Upper lobe of left lung (tissue), 6 donors: ENCODE measurements at regions not wholly inside any gene's neighbourhood (a gene's known extent, or its start where the extent isn't known, plus 50 kb on each side); places are given as distances from the start of the nearest gene placed in this dataset.

ENCODE experiments used
- ATAC-seq, 2 donors: fragments of 200-7000 bp; cut with Tn5 transposase; one replicate each; pipeline ENCODE4 v1.9.1; 2022; ENCODE audit warnings: mild to moderate bottlenecking in 2 of 2, moderate library complexity in 2 of 2; ENCODE audit not compliant: low FRiP score in 2 of 2
- DNase-seq, 2 donors: peaks; one replicate each; pipeline ENCODE4 v3.0.0-alpha.2; 2019 to 2020
- H3K27ac ChIP-seq, 4 donors: fragments of 200-600 bp; sonication (generic); one replicate each; pipeline ENCODE4 v1.5.1; 2016 to 2019
- H3K27me3 ChIP-seq, 4 donors: fragments of 200-600 bp; sonication (generic); one replicate each; pipeline ENCODE4 v1.5.1; 2017 to 2019
- H3K36me3 ChIP-seq, 4 donors: fragments of 200-600 bp; sonication (generic); one replicate each; pipeline ENCODE4 v1.5.1; 2016 to 2019
- H3K4me1 ChIP-seq, 4 donors: fragments of 200-600 bp; sonication (generic); one replicate each; pipeline ENCODE4 v1.5.1; 2018 to 2019
- H3K4me3 ChIP-seq, 4 donors: fragments of 200-600 bp; sonication (generic); one replicate each; pipeline ENCODE4 v1.5.1; 2017 to 2019; ENCODE audit warnings: mild to moderate bottlenecking in 2 of 4, moderate library complexity in 1 of 4
- H3K9me3 ChIP-seq, 4 donors: fragments of 200-600 bp; sonication (generic); one replicate each; pipeline ENCODE4 v1.5.1; 2018 to 2019
- EP300 ChIP-seq, 4 donors: sonication (generic); formaldehyde crosslinking; IDR thresholded peaks; one replicate each; pipeline ENCODE4 v1.5.1; 2017; ENCODE audit warnings: antibody characterized with exemption in 4 of 4, control low read depth in 2 of 4
- POLR2A ChIP-seq, 4 donors: fragments of 450-650 bp; IDR thresholded peaks; one replicate each; pipeline ENCODE4 v1.5.1; 2016 to 2017; ENCODE audit warnings: antibody characterized with exemption in 4 of 4, mild to moderate bottlenecking in 2 of 4
- POLR2AphosphoS5 ChIP-seq, 2 donors: sonication (generic); formaldehyde crosslinking; IDR thresholded peaks; one replicate each; pipeline ENCODE4 v1.5.1; 2017; ENCODE audit warnings: antibody characterized with exemption in 2 of 2
- WGBS, 2 donors: methylation state at CpG; one replicate each; pipeline ENCODE4 v1.1.5; 2017 to 2018; 5-methylcytosine and 5-hydroxymethylcytosine counted together
- TF ChIP-seq, protein P1 (sequence below), 6 experiments: fragments of 450-650 bp in 4 of 6; fragments of 200-600 bp in 2 of 6; sonication (generic) in 2 of 6; IDR thresholded peaks; one replicate each; pipeline ENCODE4 v1.5.1; 2016 to 2019; ENCODE audit warnings: antibody characterized with exemption in 6 of 6
- donor health status: DM: no; HTN: no; CAD: no; lungs with moderate emphysema.
- donor health status: DM: no; HTN: yes; CAD: no; lungs with severe emphysema.

DNA sequence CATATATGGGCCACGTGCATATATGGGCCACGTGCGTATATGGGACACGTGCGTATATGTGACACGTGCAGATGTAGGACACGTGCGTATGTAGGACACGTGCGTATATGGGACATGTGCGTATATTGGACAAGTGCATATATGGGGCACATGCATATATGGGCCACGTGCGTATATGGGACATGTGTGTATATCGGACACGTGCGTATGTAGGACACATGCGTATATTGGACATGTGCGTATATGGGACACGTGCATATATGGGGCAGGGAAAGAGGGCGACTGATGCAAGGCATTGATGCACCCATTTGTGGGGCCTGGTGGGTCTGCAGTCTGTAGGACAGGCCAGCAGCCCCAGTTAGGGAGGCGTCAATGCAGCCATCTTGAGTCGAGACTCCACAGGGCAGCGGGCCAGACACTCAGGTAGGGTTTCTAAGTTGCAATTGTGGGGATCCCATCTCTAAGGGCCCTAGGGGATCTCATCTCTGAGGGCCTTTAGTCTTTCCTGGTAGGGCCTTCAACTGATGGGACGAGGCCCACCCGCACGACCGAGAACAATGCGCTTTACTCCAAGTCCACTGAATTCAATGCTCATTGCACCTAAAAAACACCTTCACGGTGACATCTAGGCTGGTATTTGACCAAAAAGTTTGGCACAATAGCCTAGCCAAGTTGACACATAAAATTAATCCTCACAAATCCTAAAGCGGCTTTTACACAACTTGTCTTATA lies 92.3 kb upstream of the ZNF516 start:
- WGBS, 2 donors = 94 to 95% methylated on average over 29 to 30 of the region's 30 CpGs
- Histone ChIP-seq H3K4me3 (no peak overlapping the region), H3K27me3 (no peaks in the 10 kb centered on the region), H3K9me3 (no peaks in the 10 kb centered on the region), H3K4me1 (peaks cover 0 to 12% (median 2%) of the 10 kb centered on the region in 4 donors), H3K27ac (no peak overlapping the region), H3K36me3 (no peaks in the 10 kb centered on the region)
- ATAC-seq (no peak), DNase-seq (no peak)
- TF ChIP-seq POLR2A (IDR thresholded peaks at IDR 0.05) = no peak
- TF ChIP-seq EP300 (IDR thresholded peaks at IDR 0.05) = no peak
- TF ChIP-seq POLR2AphosphoS5 (IDR thresholded peaks at IDR 0.05) = no peak
- TF ChIP-seq, protein P1, sequence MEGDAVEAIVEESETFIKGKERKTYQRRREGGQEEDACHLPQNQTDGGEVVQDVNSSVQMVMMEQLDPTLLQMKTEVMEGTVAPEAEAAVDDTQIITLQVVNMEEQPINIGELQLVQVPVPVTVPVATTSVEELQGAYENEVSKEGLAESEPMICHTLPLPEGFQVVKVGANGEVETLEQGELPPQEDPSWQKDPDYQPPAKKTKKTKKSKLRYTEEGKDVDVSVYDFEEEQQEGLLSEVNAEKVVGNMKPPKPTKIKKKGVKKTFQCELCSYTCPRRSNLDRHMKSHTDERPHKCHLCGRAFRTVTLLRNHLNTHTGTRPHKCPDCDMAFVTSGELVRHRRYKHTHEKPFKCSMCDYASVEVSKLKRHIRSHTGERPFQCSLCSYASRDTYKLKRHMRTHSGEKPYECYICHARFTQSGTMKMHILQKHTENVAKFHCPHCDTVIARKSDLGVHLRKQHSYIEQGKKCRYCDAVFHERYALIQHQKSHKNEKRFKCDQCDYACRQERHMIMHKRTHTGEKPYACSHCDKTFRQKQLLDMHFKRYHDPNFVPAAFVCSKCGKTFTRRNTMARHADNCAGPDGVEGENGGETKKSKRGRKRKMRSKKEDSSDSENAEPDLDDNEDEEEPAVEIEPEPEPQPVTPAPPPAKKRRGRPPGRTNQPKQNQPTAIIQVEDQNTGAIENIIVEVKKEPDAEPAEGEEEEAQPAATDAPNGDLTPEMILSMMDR (IDR thresholded peaks at IDR 0.05) = no peak

DNA sequence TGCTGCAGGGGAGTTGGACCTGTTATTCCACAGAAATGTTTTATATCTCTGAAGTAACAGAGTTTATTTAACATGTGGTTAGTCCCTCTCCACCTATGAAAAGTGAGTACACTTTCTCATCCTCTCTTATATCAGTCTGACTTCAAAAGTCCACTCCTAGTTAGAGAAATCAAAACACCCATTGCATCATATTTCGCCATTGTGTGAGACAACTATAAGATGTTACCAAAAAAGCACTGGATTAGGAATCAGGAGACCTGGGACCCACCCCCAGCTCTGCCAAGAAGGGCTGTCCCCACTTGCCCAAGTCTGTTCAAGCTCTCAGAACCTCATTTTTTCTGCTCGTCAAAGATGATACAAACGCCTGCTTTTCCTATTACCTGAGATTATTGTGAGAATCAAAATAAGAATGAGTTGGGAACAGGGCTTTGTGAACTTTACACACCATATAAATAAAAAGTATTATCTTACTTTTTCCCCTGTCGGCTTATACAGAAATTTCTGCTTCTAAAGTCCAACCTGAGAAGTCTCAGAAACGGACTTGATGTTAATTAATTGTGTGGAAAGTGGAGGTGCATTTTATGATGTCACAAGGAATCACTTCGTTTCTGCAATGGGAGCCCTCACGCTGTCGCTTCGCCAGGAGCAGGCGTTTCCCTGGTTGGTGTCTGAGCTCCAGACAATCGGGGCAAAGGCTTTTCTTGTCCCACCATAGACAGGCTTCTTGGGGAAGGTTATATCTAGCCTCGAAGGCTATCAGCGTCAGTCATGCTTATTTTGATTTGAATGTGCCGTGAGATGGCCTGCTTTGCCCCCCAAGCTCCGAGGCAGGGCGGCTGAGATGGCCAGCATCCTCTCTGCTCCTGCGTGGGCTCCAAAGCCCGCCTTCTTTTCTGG lies 89.6 kb upstream of the ZNF516 start:
- 71 to 79% methylated on average over 18 of the region's 18 CpGs for WGBS, 2 donors
- DNase-seq (no peak), ATAC-seq (no peak)
- Histone ChIP-seq H3K27me3 (no peaks in the 10 kb centered on the region), H3K4me3 (no peak overlapping the region), H3K4me1 (peaks cover 0 to 12% (median 2%) of the 10 kb centered on the region in 4 donors), H3K27ac (no peak overlapping the region), H3K36me3 (no peaks in the 10 kb centered on the region), H3K9me3 (no peaks in the 10 kb centered on the region)
- TF ChIP-seq POLR2AphosphoS5 (IDR thresholded peaks at IDR 0.05) = no peak
- TF ChIP-seq, protein P1 (IDR thresholded peaks at IDR 0.05) = no peak
- TF ChIP-seq POLR2A (IDR thresholded peaks at IDR 0.05) = no peak
- TF ChIP-seq EP300 (IDR thresholded peaks at IDR 0.05) = no peak

DNA sequence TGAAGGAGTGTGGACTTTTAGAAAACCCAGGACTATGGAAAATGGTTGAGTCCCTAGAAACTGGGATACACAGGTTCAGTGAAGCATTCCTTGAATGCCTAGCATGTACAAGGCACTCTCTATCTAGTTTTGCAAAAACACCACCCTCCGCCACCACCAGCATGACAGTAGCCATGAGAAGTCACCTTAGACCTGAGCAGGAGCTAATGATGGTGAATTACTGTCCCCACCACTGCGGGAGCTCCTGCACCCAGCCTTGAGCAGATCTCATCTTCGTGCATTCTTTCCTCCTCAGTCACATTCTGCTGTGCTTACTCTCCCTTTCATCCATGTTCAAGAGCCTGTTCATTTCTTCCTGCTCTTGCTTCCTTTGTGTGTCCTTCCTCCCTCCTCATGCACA lies 86.2 kb upstream of the ZNF516 start:
- no peaks in the 10 kb centered on the region for H3K9me3 ChIP-seq
- no peak overlapping the region for H3K4me3 ChIP-seq
- WGBS, 2 donors = 90% methylated on average over 3 of the region's 3 CpGs
- H3K27me3 ChIP-seq = no peaks in the 10 kb centered on the region
- H3K27ac ChIP-seq = no peak overlapping the region
- H3K36me3 ChIP-seq = no peaks in the 10 kb centered on the region
- TF ChIP-seq, protein P1 (IDR thresholded peaks at IDR 0.05) = no peak
- TF ChIP-seq POLR2A (IDR thresholded peaks at IDR 0.05) (no peak), EP300 (IDR thresholded peaks at IDR 0.05) (no peak), POLR2AphosphoS5 (IDR thresholded peaks at IDR 0.05) (no peak)
- peaks cover 0 to 8% (median 2%) of the 10 kb centered on the region in 4 donors for H3K4me1 ChIP-seq
- DNase-seq (no peak), ATAC-seq (no peak)

DNA sequence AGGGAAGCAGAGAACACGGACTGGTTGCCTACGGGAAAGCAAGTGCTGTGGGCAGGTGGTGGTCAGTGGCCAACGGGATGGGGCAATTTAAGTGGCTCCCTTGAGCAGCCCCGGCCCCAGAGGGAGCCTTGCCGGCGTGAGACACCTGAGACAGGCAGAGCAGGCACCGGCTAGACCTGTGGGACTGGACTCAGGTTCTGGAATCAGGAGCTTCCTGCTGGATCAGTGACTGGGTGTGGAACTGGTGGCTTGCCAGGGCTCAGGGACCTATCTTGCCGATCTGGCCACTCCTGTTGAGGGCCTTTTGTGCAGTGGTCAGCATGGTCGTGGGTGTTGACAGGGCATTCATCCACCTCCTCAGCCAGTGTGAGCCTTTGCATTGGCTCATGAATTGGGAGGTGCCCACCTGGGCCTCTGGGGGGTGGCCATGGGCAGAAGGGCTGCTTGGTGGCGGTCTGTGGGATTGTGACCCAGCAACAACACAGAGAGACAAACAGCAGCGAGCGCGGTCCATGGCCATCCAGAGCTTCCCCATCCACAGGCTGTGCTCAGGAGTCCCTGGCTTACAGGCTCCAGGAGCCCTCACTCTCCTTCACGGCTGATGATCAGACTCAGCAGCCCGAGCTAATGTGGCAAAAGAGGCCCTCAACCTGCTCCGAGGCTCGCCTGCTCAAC lies 85.4 kb upstream of the ZNF516 start:
- peak in 1 of 2 donors; percentile 68 for ATAC-seq
- no peak for DNase-seq

More for the DNA sequence above, 85.4 kb upstream of the ZNF516 start:
- Histone ChIP-seq H3K27ac (no peak overlapping the region), H3K9me3 (no peaks in the 10 kb centered on the region), H3K36me3 (no peaks in the 10 kb centered on the region), H3K4me1 (peaks cover 0 to 8% (median 2%) of the 10 kb centered on the region in 4 donors), H3K27me3 (no peaks in the 10 kb centered on the region), H3K4me3 (no peak overlapping the region)
- WGBS, 2 donors = 80 to 86% methylated on average over 13 to 15 of the region's 17 CpGs
- TF ChIP-seq, protein P1 (IDR thresholded peaks at IDR 0.05) = no peak
- TF ChIP-seq EP300 (IDR thresholded peaks at IDR 0.05) (no peak), POLR2AphosphoS5 (IDR thresholded peaks at IDR 0.05) (no peak), POLR2A (IDR thresholded peaks at IDR 0.05) (no peak)
